Sigmoid colon (tissue), 4 donors: ENCODE measurements at regions not wholly inside any gene's neighbourhood (a gene's known extent, or its start where the extent isn't known, plus 50 kb on each side); places are given as distances from the start of the nearest gene placed in this dataset.

Experiments used
- EP300 ChIP-seq, 4 donors: sonication (generic); formaldehyde crosslinking; IDR thresholded peaks; one replicate each; pipeline ENCODE4 v1.6.1; 2017; ENCODE audit warnings: antibody characterized with exemption in 4 of 4
- POLR2A ChIP-seq, 2 donors: fragments of 450-650 bp; IDR thresholded peaks; one replicate each; pipeline ENCODE4 v1.6.1; 2016; ENCODE audit warnings: antibody characterized with exemption in 2 of 2, mild to moderate bottlenecking in 2 of 2, moderate library complexity in 2 of 2
- POLR2AphosphoS5 ChIP-seq, 4 donors: sonication (generic); formaldehyde crosslinking; IDR thresholded peaks; one replicate each; pipeline ENCODE4 v1.6.1; 2017; ENCODE audit warnings: antibody characterized with exemption in 4 of 4
- TF ChIP-seq, protein P1 (sequence below), 4 experiments: fragments of 450-650 bp in 3 of 4; fragments of 200-600 bp in 1 of 4; IDR thresholded peaks; one replicate each; pipeline ENCODE4 v1.5.1; 2016 to 2019; ENCODE audit warnings: antibody characterized with exemption in 4 of 4, mild to moderate bottlenecking in 3 of 4, moderate library complexity in 2 of 4

DNA sequence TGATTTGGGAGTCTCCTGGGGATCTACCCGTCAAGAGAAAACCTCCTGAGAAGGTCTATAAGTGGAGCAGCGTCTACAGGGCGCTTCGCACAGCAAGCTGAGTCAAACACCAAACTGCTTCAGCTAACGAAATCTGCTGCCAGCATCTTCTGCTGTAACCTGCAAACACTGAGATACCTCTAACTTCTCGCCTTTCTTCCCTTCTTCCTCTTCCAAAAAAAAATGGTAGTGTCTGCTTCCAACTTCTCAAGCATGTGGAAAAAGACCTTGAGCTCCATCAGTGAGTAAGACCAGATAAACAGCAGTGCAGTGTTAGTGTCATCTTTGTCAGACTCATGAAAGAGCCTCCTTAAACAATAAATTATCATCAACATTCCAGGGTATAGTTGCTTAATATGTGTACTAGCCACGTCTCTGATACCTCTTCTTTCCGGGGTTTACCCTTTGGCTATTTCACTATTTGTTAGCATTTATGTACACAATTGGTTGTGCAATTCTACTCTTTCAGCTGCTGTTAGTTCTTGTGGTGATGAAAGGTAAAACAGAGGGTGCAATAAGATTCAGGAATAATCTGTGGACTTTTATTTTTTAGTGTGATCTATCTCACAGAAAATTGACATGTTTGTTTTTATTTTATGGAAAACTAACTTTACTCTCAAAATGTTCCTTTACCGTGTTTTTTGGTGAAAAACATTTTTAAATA, 81.6 kb downstream of the LLPH start:
- TF ChIP-seq, protein P1, sequence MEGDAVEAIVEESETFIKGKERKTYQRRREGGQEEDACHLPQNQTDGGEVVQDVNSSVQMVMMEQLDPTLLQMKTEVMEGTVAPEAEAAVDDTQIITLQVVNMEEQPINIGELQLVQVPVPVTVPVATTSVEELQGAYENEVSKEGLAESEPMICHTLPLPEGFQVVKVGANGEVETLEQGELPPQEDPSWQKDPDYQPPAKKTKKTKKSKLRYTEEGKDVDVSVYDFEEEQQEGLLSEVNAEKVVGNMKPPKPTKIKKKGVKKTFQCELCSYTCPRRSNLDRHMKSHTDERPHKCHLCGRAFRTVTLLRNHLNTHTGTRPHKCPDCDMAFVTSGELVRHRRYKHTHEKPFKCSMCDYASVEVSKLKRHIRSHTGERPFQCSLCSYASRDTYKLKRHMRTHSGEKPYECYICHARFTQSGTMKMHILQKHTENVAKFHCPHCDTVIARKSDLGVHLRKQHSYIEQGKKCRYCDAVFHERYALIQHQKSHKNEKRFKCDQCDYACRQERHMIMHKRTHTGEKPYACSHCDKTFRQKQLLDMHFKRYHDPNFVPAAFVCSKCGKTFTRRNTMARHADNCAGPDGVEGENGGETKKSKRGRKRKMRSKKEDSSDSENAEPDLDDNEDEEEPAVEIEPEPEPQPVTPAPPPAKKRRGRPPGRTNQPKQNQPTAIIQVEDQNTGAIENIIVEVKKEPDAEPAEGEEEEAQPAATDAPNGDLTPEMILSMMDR (IDR thresholded peaks at IDR 0.05): no peak
- no peak for TF ChIP-seq POLR2A (IDR thresholded peaks at IDR 0.05)
- TF ChIP-seq EP300 (IDR thresholded peaks at IDR 0.05): no peak
- TF ChIP-seq POLR2AphosphoS5 (IDR thresholded peaks at IDR 0.05): no peak
